HEK293 (cell line): ENCODE measurements at regions not wholly inside any gene's neighbourhood (a gene's known extent, or its start where the extent isn't known, plus 50 kb on each side); places are given as distances from the start of the nearest gene placed in this dataset.

ENCODE experiments used
- CTCF ChIA-PET: fragments of 350-600 bp; formaldehyde crosslinking; extraction: SDS; loops from one replicate; lab custom pipeline; 2021; ENCODE audit warnings: antibody characterized with exemption; lab: Yijun Ruan, JAX
- POLR2A ChIA-PET: fragments of 300-600 bp; formaldehyde crosslinking; extraction: SDS; loops from one replicate; lab custom pipeline; 2020; ENCODE audit warnings: antibody characterized with exemption, inconsistent platforms; lab: Yijun Ruan, JAX
- H3K27ac ChIP-seq: fragments of 200-500 bp; sonication (Bioruptor generic); 2 replicates; pipeline ENCODE4 v1.5.1; 2014; ENCODE audit warnings: low read depth, low read length, control low read depth, inconsistent platforms; ENCODE audit errors: extremely low read depth
- H3K36me3 ChIP-seq, 2 experiments: fragments of 200-500 bp in 1 of 2; sonication (Bioruptor generic) in 1 of 2; 1 replicate in 1 of 2; 2 replicates in 1 of 2; pipeline ENCODE4 v1.5.1; 2014 to 2017; ENCODE audit warnings: inconsistent platforms in 2 of 2, low read length in 2 of 2; ENCODE audit not compliant: control insufficient read depth in 2 of 2, insufficient read depth in 1 of 2
- H3K4me1 ChIP-seq: fragments of 200-500 bp; sonication (Bioruptor generic); 2 replicates; pipeline ENCODE4 v1.5.1; 2014; ENCODE audit warnings: mild to moderate bottlenecking, low read length, inconsistent platforms; ENCODE audit not compliant: control insufficient read depth, insufficient read depth
- H3K4me3 ChIP-seq: 2 replicates; pipeline ENCODE4 v1.5.1; 2011; ENCODE audit warnings: low read depth, mild to moderate bottlenecking, control low read depth, low read length, moderate library complexity
- H3K9me3 ChIP-seq: fragments of 200-500 bp; sonication (Bioruptor generic); 2 replicates; pipeline ENCODE4 v1.5.1; 2014; ENCODE audit warnings: low read depth, low read length, inconsistent platforms; ENCODE audit not compliant: control insufficient read depth, insufficient read depth
- CTCF ChIP-seq: fragments of 450-650 bp; formaldehyde crosslinking; IDR thresholded peaks from 2 replicates; pipeline ENCODE4 v1.5.1; 2016; ENCODE audit warnings: missing biosample characterization, missing genetic modification characterization
- GFI1B ChIP-seq: fragments of 450-650 bp; formaldehyde crosslinking; IDR thresholded peaks from 2 replicates; pipeline ENCODE4 v1.5.1; 2016; ENCODE audit warnings: missing biosample characterization, missing genetic modification characterization
- TCF7L2 ChIP-seq: IDR thresholded peaks from 2 replicates; pipeline ENCODE4 v1.6.1; 2011; ENCODE audit warnings: low read depth, mild to moderate bottlenecking, inconsistent platforms, low read length, moderate library complexity, borderline replicate concordance
- ZNF112 ChIP-seq: fragments of 450-650 bp; formaldehyde crosslinking; IDR thresholded peaks from 2 replicates; pipeline ENCODE4 v1.5.0; 2017; ENCODE audit warnings: missing biosample characterization, missing genetic modification characterization
- ZNF473 ChIP-seq: fragments of 450-650 bp; formaldehyde crosslinking; IDR thresholded peaks from 2 replicates; pipeline ENCODE4 v1.5.1; 2017; ENCODE audit warnings: missing biosample characterization, missing genetic modification characterization
- ZNF521 ChIP-seq: fragments of 450-650 bp; formaldehyde crosslinking; IDR thresholded peaks from 2 replicates; pipeline ENCODE4 v1.5.1; 2017; ENCODE audit warnings: missing biosample characterization, mild to moderate bottlenecking, missing genetic modification characterization
- ZNF580 ChIP-seq: fragments of 450-650 bp; formaldehyde crosslinking; IDR thresholded peaks from 2 replicates; pipeline ENCODE4 v1.5.1; 2016; ENCODE audit warnings: missing biosample characterization, missing genetic modification characterization
- ZNF600 ChIP-seq: fragments of 450-650 bp; formaldehyde crosslinking; IDR thresholded peaks from 2 replicates; pipeline ENCODE4 v1.5.1; 2016; ENCODE audit warnings: missing biosample characterization, missing genetic modification characterization
- ZNF621 ChIP-seq: fragments of 450-650 bp; formaldehyde crosslinking; IDR thresholded peaks from 2 replicates; pipeline ENCODE4 v1.5.1; 2017; ENCODE audit warnings: missing biosample characterization, missing genetic modification characterization
- ZNF76 ChIP-seq: fragments of 450-650 bp; formaldehyde crosslinking; IDR thresholded peaks from 2 replicates; pipeline ENCODE4; 2016; ENCODE audit warnings: low read depth, missing biosample characterization, missing genetic modification characterization, borderline replicate concordance
- ZNF777 ChIP-seq: fragments of 450-650 bp; formaldehyde crosslinking; IDR thresholded peaks from 2 replicates; pipeline ENCODE4 v1.5.1; 2017; ENCODE audit warnings: missing biosample characterization, missing genetic modification characterization, borderline replicate concordance
- ZNF791 ChIP-seq: fragments of 450-650 bp; formaldehyde crosslinking; IDR thresholded peaks from 2 replicates; pipeline ENCODE4 v1.5.1; 2016; ENCODE audit warnings: missing biosample characterization, missing genetic modification characterization
- TF ChIP-seq, protein P1 (sequence below): fragments of 450-650 bp; formaldehyde crosslinking; IDR thresholded peaks from 2 replicates; pipeline ENCODE4 v1.5.1; 2016; ENCODE audit warnings: missing biosample characterization, missing genetic modification characterization
- TF ChIP-seq, protein P2 (sequence below): fragments of 450-650 bp; formaldehyde crosslinking; IDR thresholded peaks from 2 replicates; pipeline ENCODE4 v1.5.1; 2017; ENCODE audit warnings: missing biosample characterization, missing genetic modification characterization
- TF ChIP-seq, protein P3 (sequence below): fragments of 450-650 bp; formaldehyde crosslinking; IDR thresholded peaks from 2 replicates; pipeline ENCODE4 v1.5.1; 2016; ENCODE audit warnings: missing biosample characterization, missing genetic modification characterization, borderline replicate concordance
- TF ChIP-seq, protein P4 (sequence below): fragments of 450-650 bp; formaldehyde crosslinking; IDR thresholded peaks from 2 replicates; pipeline ENCODE4 v1.5.1; 2017; ENCODE audit warnings: missing biosample characterization, missing genetic modification characterization

DNA sequence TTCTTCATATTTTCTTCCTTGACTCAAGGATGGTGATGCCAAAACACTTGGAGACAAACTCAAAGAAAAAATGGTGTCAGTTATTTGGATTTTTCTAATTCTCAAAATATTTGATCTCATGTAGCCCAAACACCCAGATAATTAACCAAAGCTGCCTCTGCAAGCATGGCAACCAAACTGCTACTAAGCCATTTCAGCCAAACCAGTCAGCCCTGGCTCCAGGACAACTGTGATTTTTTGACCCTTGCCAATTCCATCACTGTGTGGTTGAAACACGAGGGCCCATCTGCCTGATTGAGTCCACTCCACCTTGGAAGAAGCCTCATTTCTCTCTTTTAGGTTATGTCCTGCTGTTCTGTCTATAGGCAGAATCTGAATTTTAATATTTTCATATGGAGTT lies 277.4 kb downstream of the BLID start (continued):
- TF ChIP-seq CTCF (tag by site-specific recombination), result no peak
- no peak for TF ChIP-seq ZNF473 (tag by site-specific recombination)
- TF ChIP-seq, protein P1, sequence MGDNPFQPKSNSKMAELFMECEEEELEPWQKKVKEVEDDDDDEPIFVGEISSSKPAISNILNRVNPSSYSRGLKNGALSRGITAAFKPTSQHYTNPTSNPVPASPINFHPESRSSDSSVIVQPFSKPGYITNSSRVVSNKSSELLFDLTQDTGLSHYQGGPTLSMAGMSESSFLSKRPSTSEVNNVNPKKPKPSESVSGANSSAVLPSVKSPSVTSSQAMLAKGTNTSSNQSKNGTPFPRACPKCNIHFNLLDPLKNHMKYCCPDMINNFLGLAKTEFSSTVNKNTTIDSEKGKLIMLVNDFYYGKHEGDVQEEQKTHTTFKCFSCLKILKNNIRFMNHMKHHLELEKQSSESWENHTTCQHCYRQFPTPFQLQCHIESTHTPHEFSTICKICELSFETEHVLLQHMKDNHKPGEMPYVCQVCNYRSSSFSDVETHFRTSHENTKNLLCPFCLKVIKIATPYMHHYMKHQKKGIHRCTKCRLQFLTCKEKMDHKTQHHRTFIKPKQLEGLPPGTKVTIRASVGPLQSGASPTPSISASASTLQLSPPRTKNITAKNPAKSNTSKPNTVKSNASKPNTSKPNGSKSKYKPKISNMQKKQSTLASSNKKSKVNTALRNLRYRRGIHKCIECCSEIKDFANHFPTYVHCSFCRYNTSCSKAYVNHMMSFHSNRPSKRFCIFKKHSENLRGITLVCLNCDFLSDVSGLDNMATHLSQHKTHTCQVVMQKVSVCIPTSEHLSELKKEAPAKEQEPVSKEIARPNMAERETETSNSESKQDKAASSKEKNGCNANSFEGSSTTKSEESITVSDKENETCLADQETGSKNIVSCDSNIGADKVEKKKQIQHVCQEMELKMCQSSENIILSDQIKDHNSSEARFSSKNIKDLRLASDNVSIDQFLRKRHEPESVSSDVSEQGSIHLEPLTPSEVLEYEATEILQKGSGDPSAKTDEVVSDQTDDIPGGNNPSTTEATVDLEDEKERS (tag by site-specific recombination), result no peak
- TF ChIP-seq, all 188 proteins: peak for 0

- H3K27ac ChIP-seq, result no peak overlapping the region
- H3K4me1 ChIP-seq, result no peaks in the 10 kb centered on the region
- no peak overlapping the region for H3K4me3 ChIP-seq
- CTCF ChIA-PET, result interaction anchor here (0.7 to 1.0 kb wide), 3 partner anchors 267 to 671 kb away, joined by 3 to 5 read pairs (median 3); no protein-coding TSS in a partner anchor
- TF ChIP-seq, protein P2, sequence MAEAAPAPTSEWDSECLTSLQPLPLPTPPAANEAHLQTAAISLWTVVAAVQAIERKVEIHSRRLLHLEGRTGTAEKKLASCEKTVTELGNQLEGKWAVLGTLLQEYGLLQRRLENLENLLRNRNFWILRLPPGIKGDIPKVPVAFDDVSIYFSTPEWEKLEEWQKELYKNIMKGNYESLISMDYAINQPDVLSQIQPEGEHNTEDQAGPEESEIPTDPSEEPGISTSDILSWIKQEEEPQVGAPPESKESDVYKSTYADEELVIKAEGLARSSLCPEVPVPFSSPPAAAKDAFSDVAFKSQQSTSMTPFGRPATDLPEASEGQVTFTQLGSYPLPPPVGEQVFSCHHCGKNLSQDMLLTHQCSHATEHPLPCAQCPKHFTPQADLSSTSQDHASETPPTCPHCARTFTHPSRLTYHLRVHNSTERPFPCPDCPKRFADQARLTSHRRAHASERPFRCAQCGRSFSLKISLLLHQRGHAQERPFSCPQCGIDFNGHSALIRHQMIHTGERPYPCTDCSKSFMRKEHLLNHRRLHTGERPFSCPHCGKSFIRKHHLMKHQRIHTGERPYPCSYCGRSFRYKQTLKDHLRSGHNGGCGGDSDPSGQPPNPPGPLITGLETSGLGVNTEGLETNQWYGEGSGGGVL (tag by site-specific recombination), result no peak
- TF ChIP-seq ZNF777 (no peak), ZNF76 (tag by site-specific recombination) (no peak), ZNF580 (tag by site-specific recombination) (no peak), GFI1B (tag by site-specific recombination) (no peak), TCF7L2 (no peak), ZNF600 (no peak), ZNF791 (tag by site-specific recombination) (no peak), ZNF112 (tag by site-specific recombination) (no peak), ZNF621 (no peak), ZNF521 (tag by site-specific recombination) (no peak)
- TF ChIP-seq, protein P3, sequence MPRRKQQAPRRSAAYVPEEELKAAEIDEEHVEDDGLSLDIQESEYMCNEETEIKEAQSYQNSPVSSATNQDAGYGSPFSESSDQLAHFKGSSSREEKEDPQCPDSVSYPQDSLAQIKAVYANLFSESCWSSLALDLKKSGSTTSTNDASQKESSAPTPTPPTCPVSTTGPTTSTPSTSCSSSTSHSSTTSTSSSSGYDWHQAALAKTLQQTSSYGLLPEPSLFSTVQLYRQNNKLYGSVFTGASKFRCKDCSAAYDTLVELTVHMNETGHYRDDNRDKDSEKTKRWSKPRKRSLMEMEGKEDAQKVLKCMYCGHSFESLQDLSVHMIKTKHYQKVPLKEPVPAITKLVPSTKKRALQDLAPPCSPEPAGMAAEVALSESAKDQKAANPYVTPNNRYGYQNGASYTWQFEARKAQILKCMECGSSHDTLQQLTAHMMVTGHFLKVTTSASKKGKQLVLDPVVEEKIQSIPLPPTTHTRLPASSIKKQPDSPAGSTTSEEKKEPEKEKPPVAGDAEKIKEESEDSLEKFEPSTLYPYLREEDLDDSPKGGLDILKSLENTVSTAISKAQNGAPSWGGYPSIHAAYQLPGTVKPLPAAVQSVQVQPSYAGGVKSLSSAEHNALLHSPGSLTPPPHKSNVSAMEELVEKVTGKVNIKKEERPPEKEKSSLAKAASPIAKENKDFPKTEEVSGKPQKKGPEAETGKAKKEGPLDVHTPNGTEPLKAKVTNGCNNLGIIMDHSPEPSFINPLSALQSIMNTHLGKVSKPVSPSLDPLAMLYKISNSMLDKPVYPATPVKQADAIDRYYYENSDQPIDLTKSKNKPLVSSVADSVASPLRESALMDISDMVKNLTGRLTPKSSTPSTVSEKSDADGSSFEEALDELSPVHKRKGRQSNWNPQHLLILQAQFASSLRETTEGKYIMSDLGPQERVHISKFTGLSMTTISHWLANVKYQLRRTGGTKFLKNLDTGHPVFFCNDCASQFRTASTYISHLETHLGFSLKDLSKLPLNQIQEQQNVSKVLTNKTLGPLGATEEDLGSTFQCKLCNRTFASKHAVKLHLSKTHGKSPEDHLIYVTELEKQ (tag by site-specific recombination), result no peak
- TF ChIP-seq, protein P4, sequence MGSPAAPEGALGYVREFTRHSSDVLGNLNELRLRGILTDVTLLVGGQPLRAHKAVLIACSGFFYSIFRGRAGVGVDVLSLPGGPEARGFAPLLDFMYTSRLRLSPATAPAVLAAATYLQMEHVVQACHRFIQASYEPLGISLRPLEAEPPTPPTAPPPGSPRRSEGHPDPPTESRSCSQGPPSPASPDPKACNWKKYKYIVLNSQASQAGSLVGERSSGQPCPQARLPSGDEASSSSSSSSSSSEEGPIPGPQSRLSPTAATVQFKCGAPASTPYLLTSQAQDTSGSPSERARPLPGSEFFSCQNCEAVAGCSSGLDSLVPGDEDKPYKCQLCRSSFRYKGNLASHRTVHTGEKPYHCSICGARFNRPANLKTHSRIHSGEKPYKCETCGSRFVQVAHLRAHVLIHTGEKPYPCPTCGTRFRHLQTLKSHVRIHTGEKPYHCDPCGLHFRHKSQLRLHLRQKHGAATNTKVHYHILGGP (tag by site-specific recombination), result no peak
- TF ChIP-seq, all 188 proteins: peak for 0
- POLR2A ChIA-PET, result no interaction called here
- Histone ChIP-seq H3K36me3 (no peaks in the 10 kb centered on the region), H3K9me3 (no peaks in the 10 kb centered on the region)
Observed at GRCh38 chr11:121833970-121834369, 282.0 kb downstream of the BLID start.
